Caco-2 (cell line): ENCODE measurements at regions not wholly inside any gene's neighbourhood (a gene's known extent, or its start where the extent isn't known, plus 50 kb on each side); places are given as distances from the start of the nearest gene placed in this dataset.
"Not testable (repeated sequence)": the region's sequence is repeated elsewhere in the genome, so short reads cannot be mapped to it uniquely, and the experiment has no call there.

Experiments
- BruUV-seq: library from RNA; stranded (reverse); fragments of 400-500 nt; replicated peaks from 2 replicates; lab custom pipeline; 2021; lab: Mats Ljungman, UMichigan
- CTCF ChIA-PET: fragments of 300-600 bp; sonication (Branson Sonifier 250); formaldehyde crosslinking; loops from one replicate; lab custom pipeline; 2022; ENCODE audit warnings: antibody characterized with exemption; lab: Charles Lee
- POLR2A ChIA-PET: fragments of 300-600 bp; sonication (Branson Sonifier 250); formaldehyde crosslinking; loops from one replicate; lab custom pipeline; 2022; ENCODE audit warnings: antibody characterized with exemption; lab: Charles Lee
- DNase-seq, 2 experiments: peaks; one replicate each; pipeline versions ENCODE4 v3.0.0 to v3.0.0-alpha.2; 2020 to 2022
- H3K27me3 ChIP-seq: replicated peaks from 2 replicates; pipeline ENCODE4 v1.6.0; 2011; ENCODE audit warnings: low read length; ENCODE audit not compliant: control insufficient read depth, insufficient read depth
- H3K36me3 ChIP-seq: 2 replicates; pipeline ENCODE4 v1.5.1; 2011; ENCODE audit warnings: low read length; ENCODE audit not compliant: control insufficient read depth, insufficient read depth
- H3K4me1 ChIP-seq: fragments of 250-450 bp; sonication (Bioruptor Pico); 2 replicates; pipeline ENCODE4 v1.5.1; 2020; ENCODE audit warnings: mild to moderate bottlenecking
- H3K4me3 ChIP-seq: 2 replicates; pipeline ENCODE4 v1.5.1; 2011; ENCODE audit warnings: low read depth, mild to moderate bottlenecking, control low read depth, low read length
- H3K9me3 ChIP-seq: fragments of 250-450 bp; sonication (Bioruptor Pico); 2 replicates; pipeline ENCODE4 v1.5.1; 2020; ENCODE audit warnings: mild to moderate bottlenecking, moderate library complexity
- H3K27ac Mint-ChIP-seq: one replicate; pipeline ENCODE4 v1.8.0; 2022; ENCODE audit warnings: mixed read lengths; ENCODE audit not compliant: unreplicated experiment
- H3K27me3 Mint-ChIP-seq: one replicate; pipeline ENCODE4 v1.8.0; 2022; ENCODE audit warnings: mixed read lengths; ENCODE audit not compliant: insufficient read depth, unreplicated experiment
- H3K36me3 Mint-ChIP-seq: one replicate; pipeline ENCODE4 v1.8.0; 2022; ENCODE audit warnings: mild to moderate bottlenecking, mixed read lengths; ENCODE audit not compliant: insufficient read depth, unreplicated experiment
- H3K4me1 Mint-ChIP-seq: one replicate; pipeline ENCODE4 v1.8.0; 2022; ENCODE audit warnings: low read depth, mixed read lengths; ENCODE audit not compliant: unreplicated experiment
- H3K4me3 Mint-ChIP-seq: one replicate; pipeline ENCODE4 v1.8.0; 2022; ENCODE audit warnings: mild to moderate bottlenecking, moderate library complexity, mixed read lengths; ENCODE audit not compliant: unreplicated experiment
- H3K9me3 Mint-ChIP-seq: one replicate; pipeline ENCODE4 v1.8.0; 2022; ENCODE audit warnings: mixed read lengths; ENCODE audit not compliant: unreplicated experiment
- CTCF ChIP-seq, 2 experiments: fragments of 200-600 bp in 1 of 2; IDR thresholded peaks; 1 replicate in 1 of 2; 2 replicates in 1 of 2; pipeline versions ENCODE4 v1.5.1 to v1.8.0; 2011 to 2022; ENCODE audit warnings: antibody characterized with exemption in 1 of 2, control low read depth in 1 of 2, inconsistent platforms in 1 of 2, low read depth in 1 of 2, low read length in 1 of 2, mild to moderate bottlenecking in 1 of 2, moderate library complexity in 1 of 2; ENCODE audit not compliant: insufficient read depth in 1 of 2, severe bottlenecking in 1 of 2, unreplicated experiment in 1 of 2
- intact Hi-C: fragments of 100-400 bp; cut with micrococcal nuclease; formaldehyde crosslinking; loops from one replicate; pipeline ENCODE4 v1.10.0; 2022; ENCODE audit not compliant: unreplicated experiment

- DNase-seq = no peak
- no peaks in the 10 kb centered on the region for H3K9me3 Mint-ChIP-seq
- H3K4me1 Mint-ChIP-seq = peaks cover 6% of the 10 kb centered on the region
- BruUV-seq = no TSS peak
- TF ChIP-seq CTCF (IDR thresholded peaks at IDR 0.05; ENCODE audit: insufficient read depth in 1 of 2, low read depth in 1 of 2, low read length in 1 of 2, severe bottlenecking in 1 of 2, unreplicated experiment in 1 of 2) = no peak
- Histone ChIP-seq H3K9me3 (no peaks in the 10 kb centered on the region), H3K4me3 (no peak overlapping the region), H3K27me3 (no peaks in the 10 kb centered on the region), H3K4me1 (peaks cover 18% of the 10 kb centered on the region), H3K36me3 (no peaks in the 10 kb centered on the region)
- no peak overlapping the region for H3K4me3 Mint-ChIP-seq
- no peaks in the 10 kb centered on the region for H3K27me3 Mint-ChIP-seq
- no peaks in the 10 kb centered on the region for H3K36me3 Mint-ChIP-seq
- intact Hi-C loops = no loop called here
- POLR2A ChIA-PET = no interaction called here
- H3K27ac Mint-ChIP-seq = no peak overlapping the region
- CTCF ChIA-PET = no interaction called here
Observed at GRCh38 chr9:38246833-38247232, 145.7 kb upstream of the ALDH1B1 start.

DNA sequence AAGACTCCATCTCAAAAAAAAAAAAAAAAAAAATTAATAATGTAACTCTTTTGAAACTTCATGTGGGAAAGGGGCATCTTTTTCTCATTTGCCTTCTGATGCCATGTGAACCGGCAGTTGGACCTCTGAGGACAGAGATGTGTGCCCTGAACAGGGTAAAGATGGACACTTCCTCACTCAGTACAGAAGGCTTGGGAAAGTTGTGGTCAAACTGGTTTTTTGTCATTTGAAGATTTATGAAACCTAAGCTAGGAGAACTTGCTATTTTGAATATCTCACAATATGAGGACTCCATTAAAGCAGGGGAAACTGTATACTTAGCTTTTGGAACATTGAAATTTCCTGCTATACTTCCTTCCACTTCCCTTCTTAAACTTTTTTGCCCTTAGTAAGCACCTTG is 147.5 kb upstream of the ALDH1B1 start:
- H3K27me3 Mint-ChIP-seq = no peaks in the 10 kb centered on the region
- intact Hi-C loops = no loop called here
- Histone ChIP-seq H3K36me3 (no peaks in the 10 kb centered on the region), H3K9me3 (no peaks in the 10 kb centered on the region), H3K4me3 (no peak overlapping the region), H3K4me1 (peaks cover 18% of the 10 kb centered on the region), H3K27me3 (no peaks in the 10 kb centered on the region)
- no peak for TF ChIP-seq CTCF (IDR thresholded peaks at IDR 0.05; ENCODE audit: insufficient read depth in 1 of 2, low read depth in 1 of 2, low read length in 1 of 2, severe bottlenecking in 1 of 2, unreplicated experiment in 1 of 2)
- no peak for DNase-seq
- ChIA-PET POLR2A (no interaction called here), CTCF (no interaction called here)
- H3K36me3 Mint-ChIP-seq = no peaks in the 10 kb centered on the region
- peaks cover 6% of the 10 kb centered on the region for H3K4me1 Mint-ChIP-seq
- BruUV-seq = no TSS peak
- H3K4me3 Mint-ChIP-seq = no peak overlapping the region
- H3K27ac Mint-ChIP-seq = no peak overlapping the region
- H3K9me3 Mint-ChIP-seq = peaks cover under 1% of the 10 kb centered on the region

- intact Hi-C loops = no loop called here
- ChIA-PET POLR2A (no interaction called here), CTCF (no interaction called here)
- H3K27ac Mint-ChIP-seq = no peak overlapping the region
- Histone ChIP-seq H3K27me3 (no peaks in the 10 kb centered on the region), H3K36me3 (no peaks in the 10 kb centered on the region), H3K9me3 (no peaks in the 10 kb centered on the region), H3K4me3 (no peak overlapping the region), H3K4me1 (peaks cover 18% of the 10 kb centered on the region)
- H3K27me3 Mint-ChIP-seq = no peaks in the 10 kb centered on the region
- H3K4me1 Mint-ChIP-seq = peaks cover 2% of the 10 kb centered on the region
- DNase-seq = no peak
- no peaks in the 10 kb centered on the region for H3K36me3 Mint-ChIP-seq
- no peak overlapping the region for H3K4me3 Mint-ChIP-seq
- TF ChIP-seq CTCF (IDR thresholded peaks at IDR 0.05; ENCODE audit: insufficient read depth in 1 of 2, low read depth in 1 of 2, low read length in 1 of 2, severe bottlenecking in 1 of 2, unreplicated experiment in 1 of 2) = no peak
- peaks cover 10% of the 10 kb centered on the region for H3K9me3 Mint-ChIP-seq
- BruUV-seq = no TSS peak
Observed at GRCh38 chr9:38243993-38244392, 148.5 kb upstream of the ALDH1B1 start.

DNA sequence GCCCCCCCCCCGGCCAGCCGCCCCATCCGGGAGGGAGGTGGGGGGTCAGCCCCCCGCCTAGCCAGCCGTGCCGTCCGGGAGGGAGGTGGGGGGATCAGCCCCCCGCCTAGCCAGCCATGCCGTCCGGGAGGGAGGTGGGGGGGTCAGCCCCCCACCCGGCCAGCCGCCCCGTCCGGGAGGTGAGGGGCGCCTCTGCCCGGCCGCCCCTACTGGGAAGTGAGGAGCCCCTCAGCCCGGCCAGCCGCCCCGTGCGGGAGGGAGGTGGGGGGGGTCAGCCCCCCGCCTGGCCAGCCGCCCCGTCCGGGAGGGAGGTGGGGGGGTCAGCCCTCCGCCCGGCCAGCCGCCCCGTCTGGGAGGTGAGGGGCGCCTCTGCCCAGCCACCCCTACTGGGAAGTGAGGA is 150.4 kb upstream of the ALDH1B1 start:
- POLR2A ChIA-PET, H3K36me3 Mint-ChIP-seq, H3K27me3 ChIP-seq, intact Hi-C loops, H3K27ac Mint-ChIP-seq, H3K9me3 ChIP-seq, DNase-seq, H3K4me3 Mint-ChIP-seq, H3K27me3 Mint-ChIP-seq, H3K36me3 ChIP-seq, CTCF ChIA-PET, H3K4me1 Mint-ChIP-seq, H3K4me3 ChIP-seq, BruUV-seq: not testable (repeated sequence)
- H3K4me1 ChIP-seq = peaks cover 12% of the 10 kb centered on the region
- H3K9me3 Mint-ChIP-seq = peaks cover 15% of the 10 kb centered on the region
